Neutrophil (primary cell): ENCODE measurements at regions not wholly inside any gene's neighbourhood (a gene's known extent, or its start where the extent isn't known, plus 50 kb on each side); places are given as distances from the start of the nearest gene placed in this dataset.

Experiments
- H3K27ac ChIP-seq: fragments of 200-600 bp; sonication (generic); 2 replicates; pipeline ENCODE4 v1.5.1; 2016; ENCODE audit warnings: mild to moderate bottlenecking, moderate library complexity
- H3K27me3 ChIP-seq: fragments of 200-600 bp; sonication (generic); 2 replicates; pipeline ENCODE4 v1.6.0; 2016; ENCODE audit warnings: mild to moderate bottlenecking
- H3K36me3 ChIP-seq: fragments of 200-600 bp; sonication (generic); 2 replicates; pipeline ENCODE4 v1.5.1; 2017
- H3K4me1 ChIP-seq, 2 experiments: fragments of 200-600 bp in 1 of 2; sonication (generic) in 1 of 2; 1 replicate in 1 of 2; 2 replicates in 1 of 2; pipeline versions ENCODE4 v1.5.1 to v1.6.1; 2013 to 2016; ENCODE audit warnings: low read depth in 1 of 2, low read length in 1 of 2, mild to moderate bottlenecking in 1 of 2, moderate library complexity in 1 of 2; ENCODE audit not compliant: control insufficient read depth in 1 of 2, insufficient read depth in 1 of 2
- H3K4me3 ChIP-seq, 2 experiments: fragments of 200-600 bp in 1 of 2; sonication (generic) in 1 of 2; 1 replicate in 1 of 2; 2 replicates in 1 of 2; pipeline ENCODE4 v1.5.1; 2013 to 2016; ENCODE audit warnings: low read depth in 1 of 2, low read length in 1 of 2, mild to moderate bottlenecking in 1 of 2, moderate library complexity in 1 of 2
- H3K9me3 ChIP-seq: fragments of 200-600 bp; sonication (generic); 2 replicates; pipeline ENCODE4 v1.5.1; 2016
- TF ChIP-seq, protein P1 (sequence below): fragments of 200-600 bp; sonication (generic); IDR thresholded peaks from 2 replicates; pipeline ENCODE4 v1.5.1; 2016; ENCODE audit warnings: antibody characterized with exemption

DNA sequence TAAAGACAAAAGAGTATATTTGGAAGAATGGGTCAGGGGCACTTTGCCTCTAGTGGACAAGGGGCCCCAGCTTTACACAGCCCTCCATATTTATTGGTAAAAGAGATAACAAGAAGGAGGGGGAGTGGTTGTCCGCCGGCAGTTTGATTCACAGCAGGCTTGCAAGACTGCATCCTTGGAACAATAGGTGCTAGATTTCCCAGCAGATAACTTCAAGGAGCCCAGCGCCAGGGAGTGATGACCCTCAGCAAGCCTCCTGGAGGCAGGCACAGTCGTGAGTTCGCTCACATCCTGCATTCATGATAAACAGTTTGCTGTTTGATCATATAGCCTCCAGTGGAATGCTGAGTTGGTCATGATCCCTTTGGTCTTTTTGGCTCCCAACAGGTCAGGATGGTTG is 67.8 kb upstream of the INCENP start:
- Histone ChIP-seq H3K27ac (no peak overlapping the region), H3K27me3 (no peaks in the 10 kb centered on the region), H3K4me1 (peaks cover 0 to 4% of the 10 kb centered on the region in 2 experiments), H3K9me3 (no peaks in the 10 kb centered on the region), H3K4me3 (no peak overlapping the region), H3K36me3 (no peaks in the 10 kb centered on the region)
- TF ChIP-seq, protein P1, sequence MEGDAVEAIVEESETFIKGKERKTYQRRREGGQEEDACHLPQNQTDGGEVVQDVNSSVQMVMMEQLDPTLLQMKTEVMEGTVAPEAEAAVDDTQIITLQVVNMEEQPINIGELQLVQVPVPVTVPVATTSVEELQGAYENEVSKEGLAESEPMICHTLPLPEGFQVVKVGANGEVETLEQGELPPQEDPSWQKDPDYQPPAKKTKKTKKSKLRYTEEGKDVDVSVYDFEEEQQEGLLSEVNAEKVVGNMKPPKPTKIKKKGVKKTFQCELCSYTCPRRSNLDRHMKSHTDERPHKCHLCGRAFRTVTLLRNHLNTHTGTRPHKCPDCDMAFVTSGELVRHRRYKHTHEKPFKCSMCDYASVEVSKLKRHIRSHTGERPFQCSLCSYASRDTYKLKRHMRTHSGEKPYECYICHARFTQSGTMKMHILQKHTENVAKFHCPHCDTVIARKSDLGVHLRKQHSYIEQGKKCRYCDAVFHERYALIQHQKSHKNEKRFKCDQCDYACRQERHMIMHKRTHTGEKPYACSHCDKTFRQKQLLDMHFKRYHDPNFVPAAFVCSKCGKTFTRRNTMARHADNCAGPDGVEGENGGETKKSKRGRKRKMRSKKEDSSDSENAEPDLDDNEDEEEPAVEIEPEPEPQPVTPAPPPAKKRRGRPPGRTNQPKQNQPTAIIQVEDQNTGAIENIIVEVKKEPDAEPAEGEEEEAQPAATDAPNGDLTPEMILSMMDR: no peak

DNA sequence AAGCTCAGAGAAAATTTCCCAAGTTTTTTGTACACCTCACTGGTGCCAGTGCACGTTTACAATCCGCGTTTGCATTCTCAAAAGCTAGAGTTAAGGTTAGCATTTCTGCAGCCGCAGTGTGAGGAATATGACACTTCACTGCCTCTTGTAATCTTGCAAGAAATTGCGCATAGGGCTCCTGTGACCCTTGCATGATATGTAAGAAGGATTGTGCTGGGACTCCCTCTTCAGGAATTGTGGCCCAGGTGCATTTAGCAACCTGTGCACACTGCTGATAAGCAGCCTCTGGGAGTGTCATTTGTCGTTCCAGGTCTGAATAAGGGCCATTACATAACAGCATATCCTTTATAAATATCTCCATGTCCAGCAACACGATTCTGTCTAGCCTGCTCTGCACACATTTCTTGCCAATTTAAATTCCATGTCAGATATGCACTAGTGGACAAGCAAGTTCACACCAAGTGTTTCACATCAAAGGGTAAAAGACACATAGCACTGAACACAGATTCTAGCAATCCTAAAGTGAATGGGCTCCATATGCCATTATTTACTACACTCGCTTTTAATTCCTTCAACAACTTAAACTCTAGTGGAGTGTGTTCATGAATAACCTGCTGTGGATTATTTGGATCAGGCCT is 69.2 kb upstream of the INCENP start:
- H3K36me3 ChIP-seq: no peaks in the 10 kb centered on the region
- peaks cover 0 to 4% of the 10 kb centered on the region in 2 experiments for H3K4me1 ChIP-seq
- TF ChIP-seq, protein P1: peak; percentile 74

DNA sequence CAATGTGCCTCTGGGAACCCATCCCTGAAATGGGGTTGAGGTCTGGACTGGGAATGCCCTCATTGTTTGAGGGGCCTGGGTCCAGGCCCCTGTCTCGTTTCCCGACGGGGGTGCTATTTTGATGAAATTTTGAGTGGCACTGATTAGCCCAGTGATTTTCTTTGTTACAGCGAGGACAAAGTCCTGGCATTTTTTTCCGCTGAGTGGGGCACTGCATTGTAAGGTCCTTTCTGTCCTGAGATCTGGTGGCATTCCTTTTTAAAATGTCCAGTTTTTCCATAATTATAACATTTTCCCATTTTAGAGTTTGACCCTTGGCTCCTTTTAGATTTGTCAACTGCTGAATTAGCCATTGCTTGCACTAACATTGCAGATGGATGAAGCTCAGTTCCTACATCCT is 69.7 kb upstream of the INCENP start:
- H3K27me3 ChIP-seq: no peaks in the 10 kb centered on the region
- TF ChIP-seq, protein P1: no peak
- H3K4me3 ChIP-seq: no peak overlapping the region
- no peaks in the 10 kb centered on the region for H3K9me3 ChIP-seq
- peak overlapping the region; percentile 25 for H3K27ac ChIP-seq
- peaks cover 0 to 4% of the 10 kb centered on the region in 2 experiments for H3K4me1 ChIP-seq
- H3K36me3 ChIP-seq: no peaks in the 10 kb centered on the region

More for the DNA sequence above, 69.2 kb upstream of the INCENP start:
- no peak overlapping the region for H3K4me3 ChIP-seq
- H3K27ac ChIP-seq: peak overlapping the region; percentile 25
- no peaks in the 10 kb centered on the region for H3K27me3 ChIP-seq
- no peaks in the 10 kb centered on the region for H3K9me3 ChIP-seq

DNA sequence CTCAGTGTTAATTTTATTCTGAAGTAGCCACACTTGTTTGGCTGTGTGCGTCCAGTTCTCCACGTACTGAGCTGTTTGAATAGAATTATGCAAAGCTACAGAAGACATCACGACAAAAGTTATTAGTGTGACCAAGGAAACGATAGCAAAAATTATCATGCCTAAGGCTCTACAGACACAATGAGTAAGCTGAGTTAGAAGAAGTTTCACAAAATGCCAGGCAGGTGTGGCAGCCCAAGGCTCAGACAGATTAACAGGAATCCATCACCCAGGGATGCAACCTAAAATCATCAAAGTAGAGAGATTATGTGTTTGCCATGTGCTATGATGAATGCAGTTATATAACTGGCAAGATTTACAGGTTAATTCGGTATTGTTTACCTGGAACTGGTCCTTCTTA is 73.1 kb upstream of the INCENP start:
- no peak overlapping the region for H3K27ac ChIP-seq
- no peak overlapping the region for H3K4me3 ChIP-seq
- H3K27me3 ChIP-seq: no peaks in the 10 kb centered on the region
- TF ChIP-seq, protein P1: no peak
- no peaks in the 10 kb centered on the region for H3K9me3 ChIP-seq
- H3K4me1 ChIP-seq: peaks cover 0 to 4% of the 10 kb centered on the region in 2 experiments
- H3K36me3 ChIP-seq: no peaks in the 10 kb centered on the region

DNA sequence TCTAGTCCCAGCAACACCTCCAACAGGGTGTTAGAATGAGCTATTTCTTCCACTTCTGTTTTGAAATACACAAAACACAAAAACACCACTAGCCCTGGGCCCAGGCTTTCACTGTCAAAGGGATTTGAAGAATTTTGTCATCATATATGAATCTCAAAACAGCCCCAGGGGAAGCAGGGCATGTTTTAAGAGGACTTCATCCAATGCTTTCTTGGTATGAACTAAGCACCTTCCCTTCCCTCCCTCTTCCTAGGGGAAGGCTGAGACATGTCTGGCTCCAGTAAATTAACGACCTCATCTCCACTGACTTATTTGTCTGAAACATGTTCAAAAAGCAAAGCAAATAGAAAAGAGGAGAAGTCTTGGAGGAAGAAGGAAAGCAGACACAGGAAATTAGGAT is 75.7 kb upstream of the INCENP start:
- Histone ChIP-seq H3K27ac (no peak overlapping the region), H3K9me3 (no peaks in the 10 kb centered on the region), H3K4me3 (no peak overlapping the region), H3K4me1 (no peaks in the 10 kb centered on the region), H3K36me3 (no peaks in the 10 kb centered on the region), H3K27me3 (no peaks in the 10 kb centered on the region)
- TF ChIP-seq, protein P1: no peak
